Stomach (tissue), 4 donors: ENCODE measurements at regions not wholly inside any gene's neighbourhood (a gene's known extent, or its start where the extent isn't known, plus 50 kb on each side); places are given as distances from the start of the nearest gene placed in this dataset.

Experiments used
- CTCF ChIP-seq, 7 experiments: fragments of 450-650 bp in 4 of 7; fragments of 200-600 bp in 3 of 7; sonication (generic) in 3 of 7; IDR thresholded peaks; one replicate each; pipeline ENCODE4 v1.5.1; 2016 to 2019; ENCODE audit warnings: antibody characterized with exemption in 7 of 7, control low read depth in 2 of 7, mild to moderate bottlenecking in 1 of 7
- EP300 ChIP-seq: sonication (generic); formaldehyde crosslinking; IDR thresholded peaks from one replicate; pipeline ENCODE4 v1.6.1; 2017; ENCODE audit warnings: antibody characterized with exemption
- POLR2A ChIP-seq, 4 donors: fragments of 450-650 bp; IDR thresholded peaks; one replicate each; pipeline ENCODE4 v1.6.1; 2016; ENCODE audit warnings: antibody characterized with exemption in 4 of 4, control low read depth in 2 of 4, mild to moderate bottlenecking in 1 of 4, moderate library complexity in 1 of 4
- POLR2AphosphoS5 ChIP-seq, 3 donors: sonication (generic); formaldehyde crosslinking; IDR thresholded peaks; one replicate each; pipeline ENCODE4 v1.6.1; 2016; ENCODE audit warnings: antibody characterized with exemption in 3 of 3

GRCh38 chr20:12416281-12416680 lies 498.6 kb downstream of the BTBD3 start:
- TF ChIP-seq POLR2A (IDR thresholded peaks at IDR 0.05), result no peak
- TF ChIP-seq CTCF (IDR thresholded peaks at IDR 0.05), result no peak
- TF ChIP-seq EP300, result no peak
- TF ChIP-seq POLR2AphosphoS5 (IDR thresholded peaks at IDR 0.05), result no peak
